ENCODE measurements at regions not wholly inside any gene's neighbourhood (a gene's known extent, or its start where the extent isn't known, plus 50 kb on each side); places are given as distances from the start of the nearest gene placed in this dataset.

- Histone ChIP-seq H4K20me1 (ENCODE audit: control insufficient read depth, insufficient read depth, low read depth, low read length) (no peaks in the 10 kb centered on the region), H3K9me2 (replicated peaks; ENCODE audit: control insufficient read depth, low read length) (no peaks in the 10 kb centered on the region), H3K9me3 (ENCODE audit: control insufficient read depth, insufficient read depth, low read length) (no peaks in the 10 kb centered on the region), H3K27ac (ENCODE audit: low read depth, low read length) (no peak overlapping the region), H3K4me3 (ENCODE audit: low read length) (no peak overlapping the region), H3F3A (ENCODE audit: control insufficient read depth, insufficient read depth) (no peaks in the 10 kb centered on the region), H3K36me3 (ENCODE audit: control insufficient read depth, low read length) (no peaks in the 10 kb centered on the region), H3K4me1 (ENCODE audit: control insufficient read depth, low read length) (no peaks in the 10 kb centered on the region), H3K4me2 (ENCODE audit: low read length) (no peak overlapping the region), H3K27me3 (ENCODE audit: control insufficient read depth, low read length) (no peaks in the 10 kb centered on the region), H3K79me2 (ENCODE audit: control insufficient read depth, low read length) (no peaks in the 10 kb centered on the region)
- TF ChIP-seq, protein P1, sequence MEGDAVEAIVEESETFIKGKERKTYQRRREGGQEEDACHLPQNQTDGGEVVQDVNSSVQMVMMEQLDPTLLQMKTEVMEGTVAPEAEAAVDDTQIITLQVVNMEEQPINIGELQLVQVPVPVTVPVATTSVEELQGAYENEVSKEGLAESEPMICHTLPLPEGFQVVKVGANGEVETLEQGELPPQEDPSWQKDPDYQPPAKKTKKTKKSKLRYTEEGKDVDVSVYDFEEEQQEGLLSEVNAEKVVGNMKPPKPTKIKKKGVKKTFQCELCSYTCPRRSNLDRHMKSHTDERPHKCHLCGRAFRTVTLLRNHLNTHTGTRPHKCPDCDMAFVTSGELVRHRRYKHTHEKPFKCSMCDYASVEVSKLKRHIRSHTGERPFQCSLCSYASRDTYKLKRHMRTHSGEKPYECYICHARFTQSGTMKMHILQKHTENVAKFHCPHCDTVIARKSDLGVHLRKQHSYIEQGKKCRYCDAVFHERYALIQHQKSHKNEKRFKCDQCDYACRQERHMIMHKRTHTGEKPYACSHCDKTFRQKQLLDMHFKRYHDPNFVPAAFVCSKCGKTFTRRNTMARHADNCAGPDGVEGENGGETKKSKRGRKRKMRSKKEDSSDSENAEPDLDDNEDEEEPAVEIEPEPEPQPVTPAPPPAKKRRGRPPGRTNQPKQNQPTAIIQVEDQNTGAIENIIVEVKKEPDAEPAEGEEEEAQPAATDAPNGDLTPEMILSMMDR (IDR thresholded peaks at IDR 0.05; ENCODE audit: low read depth, low read length, poor library complexity, severe bottlenecking) = no peak
- TF ChIP-seq EZH2phosphoT487 (IDR thresholded peaks at IDR 0.05; ENCODE audit: borderline replicate concordance, low read length) = no peak
These were observed 162.0 kb upstream of the STS start for GRCh38 chrX:6985537-6985936.

DNA sequence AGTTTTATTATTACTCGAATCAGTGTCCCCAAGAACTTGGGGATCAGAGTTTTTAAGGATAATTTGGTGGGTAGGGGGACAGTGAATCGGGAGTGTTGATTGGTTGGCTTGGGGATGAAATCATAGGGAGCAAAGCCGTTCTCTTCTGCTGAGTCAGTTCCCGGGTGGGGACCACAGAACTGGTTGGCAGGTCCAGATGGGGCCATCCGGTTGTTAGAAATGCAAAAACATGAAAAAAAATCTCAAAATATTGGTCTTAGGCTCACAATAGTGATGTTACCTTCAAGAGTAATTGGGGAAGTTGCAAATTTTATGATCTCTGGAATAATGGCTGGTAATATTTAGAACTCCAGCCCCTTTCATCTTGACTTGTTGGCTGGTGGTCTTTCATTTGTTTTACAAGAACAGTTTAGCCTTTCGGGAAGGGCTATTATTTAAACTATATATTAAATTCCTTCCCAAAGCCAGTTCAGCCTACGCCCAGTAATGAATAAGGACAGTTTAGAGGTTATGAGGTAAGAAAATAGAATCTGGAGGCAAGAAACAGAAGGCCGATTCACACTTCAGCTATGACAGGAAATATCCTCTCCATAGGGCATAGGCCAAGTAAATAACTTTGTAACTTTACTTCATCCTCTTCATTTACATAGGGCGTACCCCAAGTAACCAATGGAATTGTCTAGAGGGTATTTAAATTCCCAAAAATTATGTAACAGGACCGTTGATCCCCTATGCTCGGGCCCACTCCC, 164.1 kb upstream of the STS start:
- no peaks in the 10 kb centered on the region for H3K9me3 ChIP-seq (ENCODE audit: control insufficient read depth, insufficient read depth, low read length)
- no peak for TF ChIP-seq EZH2phosphoT487 (IDR thresholded peaks at IDR 0.05; ENCODE audit: borderline replicate concordance, low read length)
- TF ChIP-seq, protein P1 (IDR thresholded peaks at IDR 0.05; ENCODE audit: low read depth, low read length, poor library complexity, severe bottlenecking) = no peak
- H3K4me2 ChIP-seq (ENCODE audit: low read length) = no peak overlapping the region

GRCh38 chrX:6981718-6982406, 165.7 kb upstream of the STS start:
- H3K27ac ChIP-seq (ENCODE audit: low read depth, low read length) = no peak overlapping the region
- H3K4me3 ChIP-seq (ENCODE audit: low read length) = no peak overlapping the region
- H3K4me1 ChIP-seq (ENCODE audit: control insufficient read depth, low read length) = no peaks in the 10 kb centered on the region
- H3K9me3 ChIP-seq (ENCODE audit: control insufficient read depth, insufficient read depth, low read length) = no peaks in the 10 kb centered on the region
- H3K4me2 ChIP-seq (ENCODE audit: low read length) = no peak overlapping the region
- H3K9me2 ChIP-seq (replicated peaks; ENCODE audit: control insufficient read depth, low read length) = no peaks in the 10 kb centered on the region
- TF ChIP-seq, protein P1 (IDR thresholded peaks at IDR 0.05; ENCODE audit: low read depth, low read length, poor library complexity, severe bottlenecking) = no peak
- no peak for TF ChIP-seq EZH2phosphoT487 (IDR thresholded peaks at IDR 0.05; ENCODE audit: borderline replicate concordance, low read length)
- no peaks in the 10 kb centered on the region for H3K79me2 ChIP-seq (ENCODE audit: control insufficient read depth, low read length)
- H3K36me3 ChIP-seq (ENCODE audit: control insufficient read depth, low read length) = no peaks in the 10 kb centered on the region
- H3F3A ChIP-seq (ENCODE audit: control insufficient read depth, insufficient read depth) = no peaks in the 10 kb centered on the region
- H4K20me1 ChIP-seq (ENCODE audit: control insufficient read depth, insufficient read depth, low read depth, low read length) = no peaks in the 10 kb centered on the region
- H3K27me3 ChIP-seq (ENCODE audit: control insufficient read depth, low read length) = no peaks in the 10 kb centered on the region

More for the DNA sequence above, 164.1 kb upstream of the STS start:
- H3K27me3 ChIP-seq (ENCODE audit: control insufficient read depth, low read length) = no peaks in the 10 kb centered on the region
- no peak overlapping the region for H3K27ac ChIP-seq (ENCODE audit: low read depth, low read length)
- no peaks in the 10 kb centered on the region for H3K4me1 ChIP-seq (ENCODE audit: control insufficient read depth, low read length)
- H3K79me2 ChIP-seq (ENCODE audit: control insufficient read depth, low read length) = no peaks in the 10 kb centered on the region
- no peaks in the 10 kb centered on the region for H3K36me3 ChIP-seq (ENCODE audit: control insufficient read depth, low read length)
- H3K9me2 ChIP-seq (replicated peaks; ENCODE audit: control insufficient read depth, low read length) = no peaks in the 10 kb centered on the region
- H3K4me3 ChIP-seq (ENCODE audit: low read length) = no peak overlapping the region
- H3F3A ChIP-seq (ENCODE audit: control insufficient read depth, insufficient read depth) = no peaks in the 10 kb centered on the region
- no peaks in the 10 kb centered on the region for H4K20me1 ChIP-seq (ENCODE audit: control insufficient read depth, insufficient read depth, low read depth, low read length)
